AG20443 (cell line): ENCODE measurements at regions not wholly inside any gene's neighbourhood (a gene's known extent, or its start where the extent isn't known, plus 50 kb on each side); places are given as distances from the start of the nearest gene placed in this dataset.
"Not testable (repeated sequence)": the region's sequence is repeated elsewhere in the genome, so short reads cannot be mapped to it uniquely, and the experiment has no call there.

Experiments used
- DNase-seq: peaks from one replicate; pipeline ENCODE4 v3.0.0; 2012; ENCODE audit warnings: low spot score, mixed read lengths

DNA sequence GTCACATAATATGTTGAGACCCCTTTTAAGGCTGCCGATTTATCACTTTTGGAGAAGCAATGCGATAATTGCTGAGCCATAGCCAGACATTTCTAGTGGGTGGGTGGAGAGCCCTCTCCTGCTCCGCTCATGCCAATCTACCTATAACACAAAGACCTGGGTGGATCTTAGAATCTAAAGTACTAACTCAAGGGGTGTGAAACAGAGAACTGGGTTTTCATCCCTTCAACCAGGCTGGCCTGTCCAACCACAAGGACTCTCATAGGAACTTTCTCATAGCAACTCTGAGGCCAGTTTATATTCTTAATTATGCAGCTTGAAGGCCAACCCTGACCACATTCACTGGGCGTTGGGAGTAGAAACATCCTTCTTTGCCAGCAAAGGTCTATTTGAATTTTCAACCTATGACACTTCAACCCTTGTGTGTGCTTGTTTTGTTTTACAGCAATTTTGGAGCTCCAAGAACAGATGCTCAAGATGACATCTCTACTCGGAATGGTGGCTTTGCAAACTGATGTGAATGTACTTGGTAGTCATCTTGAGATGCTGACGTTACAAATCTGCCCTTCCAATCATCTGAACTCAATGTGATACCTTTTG, 1198.2 kb upstream of the AUTS2 start:
- no peak for DNase-seq

DNA sequence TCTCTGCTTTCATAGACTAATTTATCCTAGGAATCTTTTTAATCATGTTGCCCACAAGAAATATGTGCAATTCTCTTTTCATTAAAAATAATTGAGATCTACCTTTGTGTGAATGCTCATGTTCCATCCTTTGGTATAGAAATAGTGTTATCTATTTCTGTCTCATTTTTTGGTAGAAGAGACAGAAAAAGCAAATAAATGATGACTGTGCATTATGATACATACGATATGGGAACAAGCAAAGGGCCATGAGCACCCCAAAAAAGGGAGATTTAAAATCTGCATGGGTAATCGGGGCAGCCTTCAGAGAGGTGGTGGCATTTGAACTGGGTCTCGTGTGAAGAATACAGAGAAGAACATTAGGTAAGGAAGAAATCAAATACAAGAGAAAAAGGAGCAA, 1197.5 kb upstream of the AUTS2 start:
- DNase-seq = no peak

DNA sequence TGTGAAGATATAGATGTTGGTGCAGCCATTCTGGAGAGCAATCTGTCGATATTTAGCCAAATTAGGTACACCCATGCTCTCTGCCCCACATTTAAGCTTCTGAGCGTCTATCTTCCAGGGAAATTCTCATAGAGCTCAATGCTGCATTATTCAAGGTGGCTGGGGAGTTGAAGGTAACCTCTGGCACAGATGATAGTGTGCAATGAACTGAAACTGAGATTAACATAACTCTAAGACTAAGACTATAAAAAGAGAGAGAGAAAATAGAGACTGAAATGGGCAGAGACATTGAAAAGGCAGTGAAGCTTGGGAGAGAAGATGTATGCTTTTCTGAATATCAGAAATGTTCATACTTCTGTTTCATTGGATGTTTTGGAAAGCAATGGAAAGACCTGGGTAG, 1197.0 kb upstream of the AUTS2 start:
- DNase-seq = no peak

DNA sequence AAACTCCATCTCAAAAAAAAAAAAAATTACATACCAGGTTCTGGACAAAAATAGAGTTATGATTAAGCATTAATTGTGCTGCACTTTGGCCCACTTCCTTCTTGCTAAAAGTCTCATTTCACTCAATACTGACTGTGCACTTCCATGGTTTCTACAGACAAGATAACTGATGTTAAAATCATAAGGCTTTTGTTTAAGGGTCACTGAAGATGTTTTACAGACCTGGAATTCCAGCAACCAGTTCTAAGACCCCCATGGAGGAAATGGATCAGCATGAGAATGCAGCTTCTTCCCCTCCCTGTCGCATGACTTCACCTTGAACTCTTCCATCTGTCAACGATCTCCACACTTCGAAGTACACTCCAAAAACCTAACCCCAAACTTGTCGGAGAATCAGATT, 1191.8 kb upstream of the AUTS2 start:
- no peak for DNase-seq

DNA sequence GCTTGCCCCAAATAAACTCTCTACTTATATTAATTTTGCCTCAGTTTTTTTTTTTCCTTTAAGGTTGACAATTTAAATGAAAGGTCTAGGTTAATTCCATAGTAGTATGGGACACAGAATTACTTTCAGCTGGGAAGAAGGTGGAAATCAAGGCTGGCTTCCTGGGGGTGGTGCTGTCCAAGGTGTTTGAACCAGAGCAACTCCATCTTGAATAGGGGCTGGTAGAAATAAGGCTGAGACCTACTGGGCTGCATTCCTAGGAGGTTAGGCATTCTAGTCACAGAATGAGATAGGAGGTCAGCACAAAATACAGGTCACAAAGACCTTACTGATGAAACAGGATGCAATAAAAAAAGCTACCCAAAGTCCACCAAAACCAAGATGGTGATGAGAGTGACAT, 1190.8 kb upstream of the AUTS2 start:
- no peak for DNase-seq

DNA sequence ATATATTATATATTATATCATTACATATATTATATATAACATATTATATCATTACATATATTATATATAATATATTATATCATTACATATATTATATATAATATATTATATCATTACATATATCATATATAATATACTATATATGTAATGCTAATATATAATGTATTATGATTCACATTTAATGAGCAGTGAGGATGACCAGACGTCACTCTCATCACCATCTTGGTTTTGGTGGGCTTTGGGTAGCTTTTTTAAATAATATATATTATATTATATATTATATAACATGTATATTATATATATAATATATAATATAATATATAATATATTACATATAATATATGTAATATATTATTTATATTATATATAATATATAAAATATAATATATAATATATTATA, 1189.4 kb upstream of the AUTS2 start:
- DNase-seq = no peak

DNA sequence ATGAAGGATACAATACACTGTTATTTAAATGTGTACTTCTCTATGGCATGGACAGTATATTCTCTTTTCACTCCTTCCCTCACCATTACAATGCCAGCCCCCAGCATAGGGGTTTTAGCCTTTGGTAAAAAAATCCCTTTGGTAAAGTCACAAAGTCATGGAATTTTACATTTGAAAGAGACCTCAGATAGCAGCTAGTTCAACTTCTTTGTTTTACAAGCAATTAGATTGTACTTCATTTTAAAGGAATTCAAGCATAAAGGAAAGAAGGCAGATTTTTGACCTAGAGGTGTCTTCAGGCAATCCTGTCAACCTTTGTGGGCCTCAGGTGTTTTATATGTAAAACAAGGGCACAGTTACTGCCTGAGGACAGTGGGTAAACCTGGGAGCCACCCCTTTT, 1188.4 kb upstream of the AUTS2 start:
- DNase-seq = no peak

DNA sequence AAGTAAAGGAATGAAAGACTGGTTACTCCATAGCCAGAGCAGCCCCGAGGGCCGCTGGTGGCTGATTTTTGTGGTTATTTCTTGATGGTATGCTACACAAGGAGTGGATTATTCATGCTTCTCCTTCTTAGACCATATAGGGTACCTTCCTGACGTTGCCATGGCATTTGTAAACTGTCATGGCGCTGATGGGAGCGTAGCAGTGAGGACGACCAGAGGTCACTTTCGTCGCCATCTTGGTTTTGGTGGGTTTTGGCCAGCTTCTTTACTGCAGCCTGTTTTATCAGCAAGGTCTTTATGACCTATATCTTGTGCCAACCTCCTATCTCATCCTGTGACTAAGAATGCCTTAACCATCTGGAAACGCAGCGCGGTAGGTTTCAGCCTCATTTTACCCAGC, 1187.6 kb upstream of the AUTS2 start:
- DNase-seq = not testable (repeated sequence)

DNA sequence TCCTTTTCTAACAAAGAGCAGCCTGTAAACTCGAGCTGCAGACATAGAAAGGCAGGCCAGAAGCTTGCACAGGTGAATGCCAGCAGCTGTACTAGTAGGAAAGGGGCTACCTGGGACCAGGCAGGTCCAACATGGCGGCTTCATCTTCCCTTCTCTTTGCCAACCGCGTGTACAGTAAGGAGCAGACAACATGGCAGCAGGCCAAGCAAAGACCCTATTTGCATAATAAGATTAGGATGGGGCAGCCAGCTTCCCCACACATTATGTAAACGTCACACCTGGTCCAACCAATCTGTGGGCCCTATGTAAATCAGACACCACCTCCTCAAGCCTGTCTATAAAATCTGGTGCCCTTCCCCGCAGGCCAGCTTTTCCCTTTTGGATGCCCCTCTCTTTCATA, 1186.5 kb upstream of the AUTS2 start:
- DNase-seq = no peak

DNA sequence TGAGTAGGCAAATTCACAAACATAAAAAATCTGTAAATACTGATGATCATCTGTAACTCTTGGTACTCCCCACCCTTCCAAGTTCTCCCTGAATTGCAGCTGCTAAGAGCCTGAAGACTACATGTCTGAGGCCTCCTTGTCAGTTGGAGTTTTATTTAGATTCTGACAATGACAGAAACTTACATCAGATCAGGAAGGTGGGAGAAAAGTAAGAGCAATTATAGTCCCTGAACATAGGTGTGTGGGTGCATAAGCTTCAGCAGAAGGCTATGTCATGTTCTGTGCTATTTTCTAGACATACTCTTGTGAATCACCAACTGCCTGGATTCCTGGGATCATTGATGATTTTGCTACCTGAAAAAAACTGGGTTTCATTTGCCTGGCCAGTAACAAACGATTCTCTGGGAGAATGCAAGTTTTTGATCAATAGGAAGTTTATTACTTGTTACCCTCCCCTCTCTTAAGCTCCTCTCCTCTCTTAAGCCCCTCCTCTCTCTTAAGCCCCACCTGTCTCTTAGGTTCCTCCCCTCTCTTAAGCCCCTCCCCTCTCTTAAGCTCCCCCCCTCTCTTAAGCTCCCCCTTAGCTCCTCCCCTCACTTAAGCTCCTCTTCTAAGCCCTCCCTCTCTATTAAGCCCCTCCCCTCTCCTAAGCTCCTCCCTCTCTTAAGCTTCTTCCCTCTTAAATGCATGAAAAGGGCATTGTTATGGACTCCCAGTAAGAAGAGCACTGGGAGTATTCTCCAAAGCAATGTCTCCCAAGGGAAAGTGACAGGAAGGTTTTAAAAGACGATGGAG, 1183.4 kb upstream of the AUTS2 start:
- DNase-seq = no peak

DNA sequence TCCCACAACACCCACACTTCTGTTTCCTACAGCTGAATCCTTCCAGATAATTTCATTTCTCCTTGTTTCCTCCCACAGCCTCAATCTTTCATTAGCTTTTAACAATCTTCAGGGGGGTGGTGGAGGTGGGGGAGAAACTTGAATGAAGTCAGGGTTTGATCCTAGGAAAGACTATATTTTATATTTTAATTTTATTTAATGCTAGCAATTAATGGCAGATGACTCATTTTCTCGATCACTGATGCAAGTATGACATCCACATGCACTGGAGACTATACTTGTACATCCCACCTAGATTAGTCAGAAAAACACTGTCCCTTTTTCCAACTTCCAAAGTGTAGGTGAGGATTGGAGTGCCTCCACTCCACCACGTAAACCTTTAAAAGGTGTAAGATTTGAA, 1181.3 kb upstream of the AUTS2 start:
- no peak for DNase-seq

DNA sequence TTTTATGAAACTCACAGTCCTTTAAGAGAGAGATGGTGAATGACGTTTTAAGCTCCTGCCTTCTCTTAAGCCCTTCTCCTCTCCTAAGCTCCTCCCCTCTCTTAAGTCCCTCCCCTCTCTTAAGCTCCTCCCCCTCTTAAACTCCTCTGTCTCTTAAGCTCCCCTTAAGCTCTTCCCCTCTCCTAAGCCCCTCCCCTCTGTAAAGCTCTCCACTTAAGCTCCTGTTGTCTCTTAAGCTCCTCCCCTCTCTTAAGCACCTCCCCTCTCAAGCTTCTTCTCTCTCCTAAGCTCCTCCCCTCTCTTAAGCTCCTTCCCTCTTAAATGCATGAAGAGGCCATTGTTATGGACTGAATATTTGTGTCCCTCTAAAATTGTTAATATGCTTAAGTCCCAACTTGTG, 1180.6 kb upstream of the AUTS2 start:
- no peak for DNase-seq

DNA sequence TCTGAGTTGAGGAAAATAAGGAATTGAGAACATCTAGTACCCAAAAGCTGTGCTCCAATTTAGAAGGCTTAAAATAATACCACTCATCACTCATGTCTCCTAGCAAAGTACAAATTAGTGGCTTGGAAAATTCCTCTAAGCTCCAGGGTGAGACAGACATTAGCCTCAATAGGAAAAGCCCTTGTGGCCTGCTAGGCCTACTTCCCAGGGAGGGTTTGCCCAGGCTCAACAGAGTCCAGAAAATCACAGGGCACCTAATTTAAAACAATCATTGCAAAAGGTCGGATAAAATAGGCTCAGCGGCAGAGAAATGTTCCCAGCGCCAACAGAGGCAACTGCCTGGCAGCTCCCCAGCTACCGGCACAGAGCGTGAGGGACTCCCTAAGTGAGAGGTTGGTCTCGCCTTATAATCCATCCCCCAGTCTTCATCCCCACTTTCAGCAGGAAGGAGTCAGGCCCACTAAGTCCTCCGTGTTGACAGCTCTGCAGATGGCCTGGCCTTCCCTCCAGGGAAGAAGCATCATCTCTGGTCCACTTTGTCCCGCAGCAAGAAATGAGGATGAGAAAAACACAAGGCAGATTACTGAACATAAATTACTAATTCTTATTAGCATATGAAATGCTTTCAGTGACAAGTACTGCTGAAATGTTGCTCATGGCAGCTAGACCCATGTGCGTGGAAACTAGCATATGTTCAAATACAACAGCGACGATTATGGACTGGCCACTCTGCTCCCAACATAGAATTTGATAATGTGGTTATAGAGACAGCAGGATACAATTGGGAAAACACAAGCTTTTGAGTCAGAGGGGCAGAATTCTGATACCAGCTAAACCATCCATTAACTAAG, 1177.7 kb upstream of the AUTS2 start:
- no peak for DNase-seq

DNA sequence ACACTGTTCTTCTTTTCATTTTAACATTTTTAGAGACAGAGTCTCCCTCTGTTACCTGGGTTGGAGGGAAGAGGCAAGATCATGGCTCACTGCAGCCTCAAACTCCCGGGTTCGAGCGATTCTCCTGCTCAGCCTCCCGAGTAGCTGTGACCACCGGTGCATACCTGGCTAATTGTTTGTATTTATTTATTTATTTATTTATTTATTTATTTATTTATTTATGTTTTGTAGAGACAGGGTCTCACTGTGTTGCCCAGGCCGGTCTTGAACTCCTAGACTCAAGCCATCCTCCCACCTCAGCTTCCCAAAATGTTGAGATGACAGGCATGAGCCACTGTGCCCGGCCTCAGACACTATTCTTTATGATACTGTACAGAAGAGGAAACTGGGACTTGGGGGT, 1176.6 kb upstream of the AUTS2 start:
- no peak for DNase-seq

DNA sequence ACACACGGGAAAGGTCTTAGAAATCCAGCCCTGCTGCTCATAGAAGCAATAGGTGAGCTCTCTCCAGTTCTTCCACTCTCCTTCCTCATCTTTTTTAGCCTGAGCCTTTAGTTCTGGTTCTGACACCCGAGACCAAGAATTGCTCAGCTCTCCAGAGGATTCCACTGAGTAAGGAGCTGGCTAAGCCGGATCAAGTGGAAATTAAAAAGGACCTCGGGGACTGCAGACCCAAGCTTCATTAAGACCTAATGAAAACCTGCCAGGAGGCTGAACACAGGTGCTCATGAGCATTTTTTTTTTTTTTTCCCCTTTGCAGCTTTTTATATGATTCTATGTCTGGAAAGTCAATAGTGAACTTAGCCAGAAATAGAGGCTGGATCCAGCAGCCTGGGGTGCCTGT, 1176.0 kb upstream of the AUTS2 start:
- DNase-seq = no peak

DNA sequence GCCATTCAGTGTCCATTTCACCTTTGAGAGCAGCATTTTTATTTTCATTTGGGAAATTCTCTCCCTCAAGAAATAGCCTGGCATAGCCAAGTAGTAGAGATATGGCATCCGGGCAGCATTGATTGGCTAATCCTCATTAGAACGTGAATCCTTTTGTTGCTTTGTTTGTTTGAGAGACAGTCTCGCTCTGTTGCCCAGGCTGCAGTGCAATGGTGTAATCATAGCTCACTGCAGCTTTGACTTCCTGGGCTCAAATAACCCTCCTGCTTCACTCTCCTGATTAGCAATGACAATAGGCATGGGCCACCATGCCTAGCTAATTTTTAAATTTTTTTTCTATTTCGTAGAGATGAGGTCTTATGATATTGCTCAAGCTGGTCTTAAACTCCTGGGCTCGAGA, 1174.9 kb upstream of the AUTS2 start:
- DNase-seq = no peak

DNA sequence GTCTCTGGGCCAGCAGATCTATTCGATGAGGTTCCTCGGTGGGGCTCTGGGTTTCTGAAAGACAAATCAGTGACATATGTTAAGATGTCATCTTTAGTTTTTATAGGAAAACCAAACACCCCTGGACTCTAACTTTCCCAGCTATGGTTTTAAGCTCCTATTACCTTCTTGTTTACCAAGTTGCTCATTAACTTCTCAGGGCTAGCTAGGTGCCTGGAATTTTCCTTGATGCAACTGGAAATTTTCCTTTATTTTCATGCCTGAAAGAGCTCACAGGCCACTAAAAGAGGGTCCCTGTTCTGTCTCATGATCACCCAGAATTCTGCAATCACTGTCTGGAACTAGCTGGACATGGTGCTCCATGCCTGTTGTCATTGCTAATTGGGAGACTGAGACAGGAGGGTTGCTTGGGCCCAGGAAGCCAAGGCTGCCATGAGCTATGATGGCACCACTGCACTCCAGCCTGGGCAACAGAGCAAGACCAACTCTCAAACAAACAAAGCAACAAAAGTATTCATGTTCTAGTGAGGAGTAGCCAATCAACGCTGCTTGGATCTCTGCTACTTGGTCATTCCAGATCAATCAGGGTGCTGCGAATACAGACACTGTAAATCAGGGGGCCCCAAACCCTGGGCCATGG, 1173.5 kb upstream of the AUTS2 start:
- no peak for DNase-seq

DNA sequence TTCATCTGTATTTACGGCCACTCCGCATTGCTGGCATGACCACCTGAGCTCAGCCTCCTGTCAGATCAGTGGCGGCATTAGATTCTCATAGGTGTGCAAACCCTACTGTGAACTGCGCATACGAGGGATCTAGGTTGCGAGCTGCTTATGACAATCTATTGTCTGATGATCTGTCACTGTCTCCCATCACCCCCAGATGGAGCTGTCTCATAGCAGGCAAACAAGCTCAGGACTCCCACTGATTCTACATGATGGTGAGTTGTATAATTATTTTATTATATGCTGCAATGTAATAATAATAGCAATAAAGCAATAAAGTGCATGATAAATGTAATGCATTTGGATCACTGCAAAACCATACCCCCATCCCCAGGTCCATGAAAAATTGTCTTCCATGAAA, 1172.9 kb upstream of the AUTS2 start:
- DNase-seq = no peak

DNA sequence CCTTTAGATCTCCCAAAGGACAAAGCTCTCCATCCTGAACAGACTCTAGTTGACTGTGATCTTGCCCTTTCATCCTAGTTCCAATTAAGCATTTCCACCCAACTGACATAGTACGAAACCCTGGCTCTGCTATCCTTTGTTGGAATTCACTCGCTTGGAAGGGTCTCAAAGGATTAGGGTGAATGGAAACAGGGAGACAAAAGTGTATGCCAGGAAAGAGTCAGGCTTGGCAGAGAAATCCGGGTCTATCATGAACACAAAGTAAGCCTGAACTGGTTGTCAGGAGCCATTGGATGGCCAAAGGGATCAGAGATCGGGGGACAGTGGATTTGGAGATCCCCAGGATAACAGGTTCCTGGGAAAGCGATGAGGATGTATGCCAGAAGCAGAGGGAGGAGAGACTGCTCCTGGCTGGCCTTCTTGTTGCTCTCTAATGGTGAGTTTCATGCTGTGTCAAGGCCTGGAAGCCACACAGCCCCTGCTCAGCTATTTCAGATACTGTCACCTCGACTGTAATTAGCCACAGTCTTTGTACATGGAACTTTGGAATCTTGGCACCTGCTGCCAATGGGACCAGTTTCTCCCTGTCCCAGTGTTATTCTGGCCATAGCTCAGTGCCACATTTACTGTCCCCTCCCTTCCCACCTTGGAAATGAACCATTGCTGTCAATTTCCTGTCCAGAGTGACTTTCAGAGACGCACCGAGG, 1168.7 kb upstream of the AUTS2 start:
- DNase-seq = no peak

DNA sequence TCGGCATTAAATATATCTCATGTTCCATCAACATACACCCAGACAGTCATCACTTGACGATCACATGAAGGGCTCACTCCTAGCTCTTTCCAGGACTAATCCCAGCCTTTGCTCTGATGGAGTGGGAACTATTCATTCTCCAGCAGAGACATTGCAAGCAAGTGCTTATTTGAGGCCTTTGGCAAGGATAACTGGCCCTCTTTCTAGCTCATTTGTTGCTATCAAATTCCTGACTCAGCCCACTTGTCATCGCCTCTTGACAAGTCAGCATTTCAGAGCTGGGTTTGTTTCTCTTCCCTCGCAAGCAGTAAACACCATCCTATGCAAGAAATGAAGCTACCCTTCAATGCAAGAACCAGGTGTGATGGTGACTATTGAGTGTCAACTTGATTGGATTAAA, 1165.7 kb upstream of the AUTS2 start:
- no peak for DNase-seq

DNA sequence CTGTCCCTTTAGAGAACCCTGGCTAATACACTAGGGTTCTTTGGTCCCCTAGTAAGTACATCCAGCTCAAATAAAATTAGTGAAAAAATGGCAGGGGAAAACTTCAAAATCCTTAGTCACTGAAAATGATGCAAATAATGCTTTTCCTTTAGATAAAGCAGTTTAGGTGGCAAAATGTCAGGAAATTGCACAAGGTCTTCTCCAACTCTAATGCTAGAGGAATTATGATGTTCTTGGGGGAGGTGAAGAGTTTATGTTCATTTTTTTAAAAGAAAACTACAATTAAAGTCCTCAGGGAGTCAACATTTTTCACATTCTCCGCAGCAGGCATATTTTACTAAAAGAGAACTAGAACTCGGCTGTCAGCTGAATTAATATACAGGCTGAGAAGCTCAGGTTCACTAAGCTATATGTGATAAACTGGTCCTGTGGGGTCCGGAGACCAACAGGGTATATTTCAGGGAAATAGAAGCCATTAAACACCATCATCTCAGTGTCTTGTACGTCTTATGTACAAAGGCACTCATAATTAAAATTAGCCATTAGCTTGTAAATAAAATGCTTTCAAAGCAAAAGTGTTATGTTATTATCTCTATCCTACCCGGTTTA, 1164.7 kb upstream of the AUTS2 start:
- no peak for DNase-seq

DNA sequence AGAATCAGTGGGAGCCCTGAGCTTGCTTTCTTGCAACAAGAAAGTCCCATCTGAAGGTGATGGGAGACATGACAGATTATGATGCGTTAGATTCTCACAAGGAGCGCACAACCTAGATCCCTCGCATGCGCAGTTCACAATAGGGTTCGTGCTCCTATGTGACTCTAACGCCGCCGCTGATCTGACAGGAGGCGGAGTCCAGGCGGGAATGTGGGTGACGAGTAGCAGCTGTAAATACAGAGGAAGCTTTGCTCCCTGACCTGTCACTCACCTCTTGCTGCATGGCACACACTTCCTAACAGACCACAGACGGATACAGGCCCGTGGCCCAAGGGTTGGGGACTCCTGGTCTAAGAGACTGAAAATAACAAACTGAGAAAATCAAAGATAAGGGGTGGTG, 1163.4 kb upstream of the AUTS2 start:
- DNase-seq = no peak
